Neural cell (in vitro differentiated cells): ENCODE measurements at regions not wholly inside any gene's neighbourhood (a gene's known extent, or its start where the extent isn't known, plus 50 kb on each side); places are given as distances from the start of the nearest gene placed in this dataset.

Experiments used
- EP300 ChIP-seq: fragments of 450-650 bp; conservative IDR thresholded peaks from 2 replicates; pipeline ENCODE4 v1.6.1; 2014; ENCODE audit warnings: antibody characterized with exemption, mild to moderate bottlenecking, moderate library complexity; ENCODE audit not compliant: poor library complexity, severe bottlenecking
- EZH2 ChIP-seq: fragments of 200-600, 300-800 bp; shearing (Covaris generic), sonication (generic); IDR thresholded peaks from 2 replicates; pipeline ENCODE4 v1.6.1; 2014; ENCODE audit warnings: antibody characterized with exemption, low read length, borderline replicate concordance, mild to moderate bottlenecking; ENCODE audit not compliant: insufficient read depth, poor library complexity, severe bottlenecking
- POLR2AphosphoS5 ChIP-seq: IDR thresholded peaks from 2 replicates; pipeline ENCODE4 v1.6.1; 2012
- SMC3 ChIP-seq: fragments of 450-650 bp; conservative IDR thresholded peaks from 2 replicates; pipeline ENCODE4 v1.6.1; 2014; ENCODE audit warnings: antibody characterized with exemption, mild to moderate bottlenecking, moderate library complexity; ENCODE audit not compliant: poor library complexity
- TF ChIP-seq, protein P1 (sequence below): fragments of 450-650 bp; IDR thresholded peaks from 2 replicates; pipeline ENCODE4 v1.5.1; 2014; ENCODE audit warnings: antibody characterized with exemption, mild to moderate bottlenecking, moderate library complexity; ENCODE audit not compliant: poor library complexity, severe bottlenecking
- TF ChIP-seq, protein P2 (sequence below): IDR thresholded peaks from 2 replicates; pipeline ENCODE4 v1.6.1; 2012; ENCODE audit warnings: borderline replicate concordance

GRCh38 chr20:39660226-39660625 lies 698.1 kb downstream of the DHX35 start:
- TF ChIP-seq, protein P1, sequence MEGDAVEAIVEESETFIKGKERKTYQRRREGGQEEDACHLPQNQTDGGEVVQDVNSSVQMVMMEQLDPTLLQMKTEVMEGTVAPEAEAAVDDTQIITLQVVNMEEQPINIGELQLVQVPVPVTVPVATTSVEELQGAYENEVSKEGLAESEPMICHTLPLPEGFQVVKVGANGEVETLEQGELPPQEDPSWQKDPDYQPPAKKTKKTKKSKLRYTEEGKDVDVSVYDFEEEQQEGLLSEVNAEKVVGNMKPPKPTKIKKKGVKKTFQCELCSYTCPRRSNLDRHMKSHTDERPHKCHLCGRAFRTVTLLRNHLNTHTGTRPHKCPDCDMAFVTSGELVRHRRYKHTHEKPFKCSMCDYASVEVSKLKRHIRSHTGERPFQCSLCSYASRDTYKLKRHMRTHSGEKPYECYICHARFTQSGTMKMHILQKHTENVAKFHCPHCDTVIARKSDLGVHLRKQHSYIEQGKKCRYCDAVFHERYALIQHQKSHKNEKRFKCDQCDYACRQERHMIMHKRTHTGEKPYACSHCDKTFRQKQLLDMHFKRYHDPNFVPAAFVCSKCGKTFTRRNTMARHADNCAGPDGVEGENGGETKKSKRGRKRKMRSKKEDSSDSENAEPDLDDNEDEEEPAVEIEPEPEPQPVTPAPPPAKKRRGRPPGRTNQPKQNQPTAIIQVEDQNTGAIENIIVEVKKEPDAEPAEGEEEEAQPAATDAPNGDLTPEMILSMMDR, result no peak
- TF ChIP-seq EP300 (no peak), EZH2 (no peak), POLR2AphosphoS5 (no peak), SMC3 (no peak)
- TF ChIP-seq, protein P2, sequence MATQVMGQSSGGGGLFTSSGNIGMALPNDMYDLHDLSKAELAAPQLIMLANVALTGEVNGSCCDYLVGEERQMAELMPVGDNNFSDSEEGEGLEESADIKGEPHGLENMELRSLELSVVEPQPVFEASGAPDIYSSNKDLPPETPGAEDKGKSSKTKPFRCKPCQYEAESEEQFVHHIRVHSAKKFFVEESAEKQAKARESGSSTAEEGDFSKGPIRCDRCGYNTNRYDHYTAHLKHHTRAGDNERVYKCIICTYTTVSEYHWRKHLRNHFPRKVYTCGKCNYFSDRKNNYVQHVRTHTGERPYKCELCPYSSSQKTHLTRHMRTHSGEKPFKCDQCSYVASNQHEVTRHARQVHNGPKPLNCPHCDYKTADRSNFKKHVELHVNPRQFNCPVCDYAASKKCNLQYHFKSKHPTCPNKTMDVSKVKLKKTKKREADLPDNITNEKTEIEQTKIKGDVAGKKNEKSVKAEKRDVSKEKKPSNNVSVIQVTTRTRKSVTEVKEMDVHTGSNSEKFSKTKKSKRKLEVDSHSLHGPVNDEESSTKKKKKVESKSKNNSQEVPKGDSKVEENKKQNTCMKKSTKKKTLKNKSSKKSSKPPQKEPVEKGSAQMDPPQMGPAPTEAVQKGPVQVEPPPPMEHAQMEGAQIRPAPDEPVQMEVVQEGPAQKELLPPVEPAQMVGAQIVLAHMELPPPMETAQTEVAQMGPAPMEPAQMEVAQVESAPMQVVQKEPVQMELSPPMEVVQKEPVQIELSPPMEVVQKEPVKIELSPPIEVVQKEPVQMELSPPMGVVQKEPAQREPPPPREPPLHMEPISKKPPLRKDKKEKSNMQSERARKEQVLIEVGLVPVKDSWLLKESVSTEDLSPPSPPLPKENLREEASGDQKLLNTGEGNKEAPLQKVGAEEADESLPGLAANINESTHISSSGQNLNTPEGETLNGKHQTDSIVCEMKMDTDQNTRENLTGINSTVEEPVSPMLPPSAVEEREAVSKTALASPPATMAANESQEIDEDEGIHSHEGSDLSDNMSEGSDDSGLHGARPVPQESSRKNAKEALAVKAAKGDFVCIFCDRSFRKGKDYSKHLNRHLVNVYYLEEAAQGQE, result no peak
